Activated CD4-positive, CD25-positive, alpha-beta regulatory T cell treated with anti-CD3 and anti-CD28 coated beads, Interleukin-2, amount 50 U/mL, for 16 hours (primary cell): ENCODE measurements at regions not wholly inside any gene's neighbourhood (a gene's known extent, or its start where the extent isn't known, plus 50 kb on each side); places are given as distances from the start of the nearest gene placed in this dataset.
"Not testable (repeated sequence)": the region's sequence is repeated elsewhere in the genome, so short reads cannot be mapped to it uniquely, and the experiment has no call there.

Experiments
- DNase-seq: peaks from one replicate; pipeline ENCODE4 v3.0.0-alpha.2; 2020; ENCODE audit warnings: low read depth, low spot score

DNA sequence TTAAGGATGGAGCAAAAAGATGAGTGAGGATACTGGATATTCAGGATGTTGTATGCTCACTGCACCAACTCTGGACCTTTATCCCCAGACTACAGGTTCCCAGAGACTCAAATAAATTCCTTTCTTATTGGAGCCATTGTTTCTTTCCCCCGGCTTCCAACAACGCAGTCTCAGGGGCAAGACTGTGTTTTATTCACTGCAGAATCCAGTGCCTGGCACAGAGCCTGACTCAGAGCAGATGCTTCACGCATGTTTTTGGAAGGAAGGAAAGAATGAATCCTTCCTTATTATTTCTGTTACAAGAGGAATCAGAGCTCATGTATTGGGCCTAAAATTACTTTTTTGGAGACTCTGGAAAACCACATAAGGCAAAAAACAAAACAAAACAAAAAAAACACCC is 96.0 kb upstream of the VGLL4 start:
- no peak for DNase-seq

DNA sequence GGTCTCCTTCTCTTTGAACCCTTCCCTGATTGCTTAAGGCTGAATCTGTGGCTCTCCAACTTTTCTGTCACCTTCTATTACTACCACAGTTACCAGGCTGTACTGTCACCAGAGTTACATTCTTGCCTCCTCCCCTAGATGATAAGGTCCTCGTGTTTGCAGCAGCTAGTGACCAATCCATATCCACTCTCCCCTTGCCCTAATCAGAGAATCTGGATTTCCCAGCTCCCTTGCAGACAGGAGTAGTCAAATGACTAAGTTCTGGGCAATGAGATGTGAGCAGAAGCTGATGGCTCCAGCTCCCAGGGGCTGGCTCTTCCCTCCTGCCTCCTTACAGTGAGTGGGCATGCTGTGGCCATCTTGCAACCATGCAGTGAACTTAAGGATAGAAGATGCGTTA is 95.4 kb upstream of the VGLL4 start:
- no peak for DNase-seq

DNA sequence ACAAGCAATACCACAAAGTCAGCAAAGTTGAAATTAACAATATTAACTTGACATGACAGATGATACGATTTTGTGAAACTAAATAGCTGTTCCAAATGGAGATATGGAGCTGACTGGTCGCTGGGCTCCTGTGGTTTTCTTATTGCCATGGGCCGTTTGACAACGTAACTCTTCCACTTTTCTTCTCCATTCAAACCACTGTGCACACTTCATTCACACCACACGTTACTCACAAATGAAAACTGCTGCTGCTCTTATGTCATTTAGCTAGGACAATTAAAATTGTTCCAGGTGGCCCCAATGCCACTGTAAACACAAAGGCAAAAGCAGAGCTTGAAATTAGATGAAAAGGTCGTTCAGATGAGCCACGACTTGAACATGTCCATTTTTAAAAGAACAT is 94.0 kb upstream of the VGLL4 start:
- no peak for DNase-seq

DNA sequence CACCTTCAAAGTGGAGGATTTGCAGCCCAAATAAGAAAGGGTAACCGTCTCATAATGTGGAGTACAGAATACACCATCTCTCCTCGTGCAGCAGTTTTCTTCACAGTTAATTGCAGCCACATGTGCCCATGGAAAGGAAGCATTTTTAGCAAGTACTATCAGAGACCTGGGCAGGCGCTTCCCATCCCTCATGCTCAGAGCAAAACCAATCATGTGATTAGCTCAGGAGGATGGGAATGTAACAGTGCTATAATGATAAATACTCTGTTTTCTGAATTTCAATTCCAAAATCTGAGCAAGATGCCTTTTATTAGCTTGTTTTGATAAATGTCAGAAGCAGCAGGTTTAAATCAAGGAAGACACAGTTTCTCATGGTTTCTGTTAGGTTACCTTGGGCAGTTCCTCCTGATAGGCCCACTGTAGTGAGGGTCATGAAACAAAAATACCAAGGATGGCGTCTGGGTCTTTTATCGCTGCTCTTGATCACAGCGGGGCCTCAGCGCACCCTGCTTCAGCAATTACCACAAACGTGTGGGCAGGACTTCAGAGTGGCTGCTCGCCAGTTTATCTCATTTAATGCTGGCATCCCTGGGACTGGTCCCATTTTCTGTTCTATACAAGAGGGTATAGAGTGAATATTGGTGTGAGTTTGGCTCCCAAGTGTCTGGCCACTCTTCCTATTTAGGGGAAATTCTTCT is 92.6 kb upstream of the VGLL4 start:
- no peak for DNase-seq

DNA sequence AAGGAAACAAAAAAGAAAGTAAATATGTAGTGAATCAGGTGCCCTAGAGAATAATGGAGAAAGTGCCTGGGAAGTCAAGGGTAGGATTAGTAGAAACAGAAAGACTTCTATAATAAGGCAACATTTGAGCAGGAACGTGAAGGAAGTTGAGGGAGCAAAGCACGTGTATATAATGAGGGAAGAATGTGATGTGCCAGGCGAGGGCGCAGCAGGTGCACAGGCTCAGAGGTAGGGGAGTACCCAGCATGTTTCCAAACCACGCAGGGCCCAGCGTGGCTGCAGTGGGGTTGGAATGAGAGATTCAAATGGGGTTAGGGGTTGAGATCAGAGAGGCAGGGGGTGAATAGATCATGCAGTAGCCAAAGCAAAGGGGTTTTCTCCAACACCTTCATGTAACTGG is 91.9 kb upstream of the VGLL4 start:
- DNase-seq, result no peak

DNA sequence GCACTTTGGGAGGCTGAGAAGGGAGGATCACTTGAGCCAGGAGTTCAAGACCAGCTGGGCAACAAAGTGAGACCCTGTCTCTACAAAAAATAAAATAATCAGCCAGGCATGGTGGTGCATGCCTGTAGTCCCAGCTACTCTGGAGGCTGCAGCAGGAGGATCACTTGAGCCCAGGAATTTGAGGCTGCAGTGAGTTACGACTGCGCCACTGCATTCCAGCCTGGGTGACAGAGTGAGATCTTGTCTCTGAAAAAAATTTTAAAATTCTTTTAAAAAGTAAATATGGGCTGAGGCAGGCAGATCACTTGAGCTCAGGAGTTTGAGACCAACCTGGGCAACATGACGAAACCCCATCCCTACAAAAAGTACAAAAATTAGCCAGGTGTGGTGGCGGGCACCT is 91.4 kb upstream of the VGLL4 start:
- DNase-seq, result not testable (repeated sequence)

DNA sequence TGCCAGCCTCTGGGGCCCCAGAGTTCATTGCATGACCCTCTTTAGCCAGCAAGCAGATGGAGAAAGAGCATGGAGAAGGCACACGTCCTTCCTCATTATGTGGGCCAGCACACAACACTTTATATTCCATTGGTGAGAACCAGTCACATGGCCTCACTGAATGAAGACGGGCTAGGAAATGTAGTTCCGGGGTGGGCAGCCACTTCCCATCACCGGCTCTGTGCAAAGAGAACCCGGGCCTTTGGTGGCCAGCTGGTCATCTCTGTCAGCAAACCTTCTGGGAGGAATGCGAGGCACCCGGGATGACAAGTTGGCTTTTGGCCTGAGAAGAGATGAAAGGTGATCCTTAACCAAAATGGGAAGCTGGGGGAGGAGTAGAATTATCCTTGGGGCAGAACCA is 90.2 kb upstream of the VGLL4 start:
- no peak for DNase-seq

DNA sequence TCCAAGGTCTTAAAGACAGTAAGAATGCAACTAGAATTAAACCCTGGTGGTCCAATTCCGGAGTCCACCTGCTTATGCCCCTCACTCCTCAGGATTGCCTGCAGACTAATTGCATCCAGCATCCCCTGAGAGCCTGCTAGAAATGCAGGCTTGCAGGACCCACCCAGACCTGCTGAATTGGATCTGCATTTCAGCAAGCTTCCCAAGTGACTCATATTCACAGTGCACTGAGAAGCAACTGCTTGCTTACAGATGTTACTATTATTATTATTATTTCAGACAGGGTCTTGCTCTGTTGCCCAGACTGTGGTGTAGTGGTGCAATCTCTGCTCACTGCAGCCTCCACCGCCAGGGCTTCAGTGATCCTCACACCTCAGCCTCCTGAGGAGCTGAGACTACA is 83.5 kb upstream of the VGLL4 start:
- no peak for DNase-seq

DNA sequence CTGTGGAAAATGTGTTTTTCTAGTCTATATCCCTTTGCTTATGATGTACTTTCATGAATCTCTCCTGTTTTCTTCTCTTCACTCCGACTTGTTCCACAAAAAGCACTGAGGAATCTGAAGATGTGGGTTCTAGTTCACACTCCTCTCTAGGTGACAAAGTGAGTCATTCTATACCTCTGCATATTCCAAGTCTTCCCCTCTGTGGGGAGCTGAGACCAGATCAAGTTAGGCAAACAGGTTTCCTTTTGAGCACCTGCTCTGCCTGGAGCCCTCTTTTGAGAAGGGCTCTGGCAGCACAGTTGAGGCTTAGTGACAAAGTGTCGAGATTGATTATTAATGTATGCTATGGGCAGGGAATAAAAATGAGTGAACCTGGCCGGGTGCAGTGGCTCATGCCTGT is 82.4 kb upstream of the VGLL4 start:
- DNase-seq, result no peak

DNA sequence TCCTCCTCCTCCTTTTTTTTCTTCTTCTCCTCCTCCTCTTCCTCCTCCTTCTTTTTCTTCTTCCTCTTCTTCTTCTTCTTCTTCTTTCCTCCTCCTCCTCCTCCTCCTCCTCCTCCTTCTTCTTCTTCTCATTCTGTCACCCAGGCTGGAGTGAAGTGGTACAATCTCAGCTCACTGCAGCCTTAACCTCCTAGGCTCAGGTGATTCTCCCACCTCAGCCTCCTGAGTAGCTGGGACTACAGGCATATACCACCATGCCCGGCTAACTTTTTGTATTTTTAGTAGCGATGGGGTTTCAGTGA is 81.6 kb upstream of the VGLL4 start:
- DNase-seq, result not testable (repeated sequence)

DNA sequence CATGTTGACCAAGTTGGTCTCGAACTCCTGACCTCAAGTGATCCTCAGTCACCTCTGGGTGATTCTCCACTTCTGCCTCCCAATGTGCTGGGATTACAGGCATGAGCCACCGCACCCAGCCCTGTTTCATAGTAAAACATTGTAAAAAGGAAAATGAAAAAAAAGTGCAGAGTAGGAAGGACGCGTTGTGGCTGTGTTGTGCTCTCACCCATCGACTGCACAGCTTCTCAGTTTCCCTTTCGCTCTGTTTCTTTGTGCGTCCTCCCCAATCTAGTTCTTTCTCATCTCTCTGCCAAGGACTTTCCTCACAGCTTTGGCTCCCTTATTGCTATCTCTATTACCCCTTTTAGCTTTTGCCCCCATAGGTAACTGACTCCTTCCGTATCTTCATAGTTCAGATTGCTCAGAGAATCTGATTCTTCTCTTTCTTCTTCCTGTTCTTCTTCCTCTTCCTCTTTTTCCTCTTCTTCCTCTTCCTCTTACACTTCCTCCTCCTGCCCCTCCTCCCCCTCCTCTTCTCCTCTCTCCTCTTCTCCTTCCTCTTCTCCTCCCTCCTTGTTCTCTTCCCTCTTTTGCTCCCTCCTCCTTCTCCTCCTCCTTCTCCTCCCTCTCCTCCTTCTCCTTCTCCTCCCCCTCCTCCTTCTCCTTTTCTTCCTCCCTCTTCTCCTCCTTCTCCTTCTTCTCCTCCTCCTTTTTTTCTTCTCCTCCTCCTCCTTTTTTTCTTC is 81.1 kb upstream of the VGLL4 start:
- DNase-seq, result no peak

DNA sequence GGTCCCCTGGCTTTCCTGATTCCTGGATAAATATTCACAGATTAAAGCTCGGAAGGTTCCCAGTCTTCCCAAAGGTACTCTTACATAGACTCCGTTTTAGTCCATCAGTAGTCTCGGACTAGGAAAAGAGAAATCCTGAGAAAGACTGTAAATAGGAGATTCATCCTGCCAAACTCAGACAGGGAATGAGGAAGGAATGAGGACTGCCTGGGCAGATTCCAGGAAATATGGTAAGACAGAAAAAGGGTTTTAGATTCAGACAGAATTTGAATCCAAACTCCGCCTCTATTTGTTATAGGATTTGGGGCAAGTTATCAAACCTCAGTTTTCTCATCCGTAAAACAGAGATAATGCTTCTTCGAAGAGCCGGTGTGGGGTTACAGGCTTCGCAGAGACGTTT is 77.8 kb upstream of the VGLL4 start:
- DNase-seq, result no peak

DNA sequence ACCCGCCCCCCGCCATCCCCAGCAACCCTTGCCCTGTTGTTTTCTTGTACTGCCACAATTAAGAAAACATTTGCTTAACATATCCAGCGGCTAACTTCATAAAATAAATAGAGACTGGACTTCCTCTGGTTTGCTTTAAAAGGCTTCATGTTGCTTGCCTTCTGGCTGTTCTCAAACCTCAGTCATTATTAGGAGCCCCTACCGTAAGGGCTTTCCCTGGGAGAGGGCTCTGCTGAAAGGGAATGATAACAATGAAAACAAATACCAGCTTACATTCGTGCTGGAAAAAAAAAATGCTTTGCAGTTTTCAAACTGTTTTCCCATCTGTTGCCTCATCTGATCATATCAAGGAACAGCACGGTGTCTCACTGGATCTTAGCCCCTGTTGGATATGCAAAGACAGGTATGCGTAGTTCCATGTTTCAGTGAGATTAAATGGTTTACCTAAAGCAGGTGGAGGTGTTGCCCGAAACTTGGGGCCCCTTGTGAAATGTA is 77.2 kb upstream of the VGLL4 start:
- DNase-seq, result no peak

DNA sequence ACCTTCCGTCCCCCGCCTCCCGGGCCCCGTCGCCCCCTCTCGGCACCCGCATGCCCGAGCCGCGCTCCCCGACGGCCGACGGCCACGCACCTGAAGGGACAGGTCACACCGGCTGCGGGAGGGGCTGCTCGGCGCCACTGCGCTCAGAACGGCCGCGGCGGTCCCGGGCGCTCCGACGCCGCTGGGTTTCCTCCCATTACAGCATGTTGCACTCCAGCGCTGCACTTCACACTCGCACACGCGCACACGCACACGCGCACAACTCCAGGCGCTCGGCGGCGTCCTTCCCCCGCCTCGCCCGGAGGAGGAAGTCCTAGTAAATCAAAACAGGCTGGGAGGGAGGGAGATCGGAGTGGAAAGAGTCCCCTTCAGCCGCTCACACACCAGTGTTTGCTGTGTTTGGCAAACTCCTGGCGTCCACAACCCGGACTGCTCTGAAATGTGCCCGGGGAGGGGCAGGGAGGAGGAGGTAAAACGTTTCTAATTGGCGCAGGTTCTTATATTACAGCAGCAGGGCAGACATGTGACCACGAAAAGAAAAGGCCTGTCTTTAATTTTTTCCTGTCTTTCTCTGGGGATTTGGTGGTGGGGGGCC is 76.7 kb upstream of the VGLL4 start:
- DNase-seq, result no peak

DNA sequence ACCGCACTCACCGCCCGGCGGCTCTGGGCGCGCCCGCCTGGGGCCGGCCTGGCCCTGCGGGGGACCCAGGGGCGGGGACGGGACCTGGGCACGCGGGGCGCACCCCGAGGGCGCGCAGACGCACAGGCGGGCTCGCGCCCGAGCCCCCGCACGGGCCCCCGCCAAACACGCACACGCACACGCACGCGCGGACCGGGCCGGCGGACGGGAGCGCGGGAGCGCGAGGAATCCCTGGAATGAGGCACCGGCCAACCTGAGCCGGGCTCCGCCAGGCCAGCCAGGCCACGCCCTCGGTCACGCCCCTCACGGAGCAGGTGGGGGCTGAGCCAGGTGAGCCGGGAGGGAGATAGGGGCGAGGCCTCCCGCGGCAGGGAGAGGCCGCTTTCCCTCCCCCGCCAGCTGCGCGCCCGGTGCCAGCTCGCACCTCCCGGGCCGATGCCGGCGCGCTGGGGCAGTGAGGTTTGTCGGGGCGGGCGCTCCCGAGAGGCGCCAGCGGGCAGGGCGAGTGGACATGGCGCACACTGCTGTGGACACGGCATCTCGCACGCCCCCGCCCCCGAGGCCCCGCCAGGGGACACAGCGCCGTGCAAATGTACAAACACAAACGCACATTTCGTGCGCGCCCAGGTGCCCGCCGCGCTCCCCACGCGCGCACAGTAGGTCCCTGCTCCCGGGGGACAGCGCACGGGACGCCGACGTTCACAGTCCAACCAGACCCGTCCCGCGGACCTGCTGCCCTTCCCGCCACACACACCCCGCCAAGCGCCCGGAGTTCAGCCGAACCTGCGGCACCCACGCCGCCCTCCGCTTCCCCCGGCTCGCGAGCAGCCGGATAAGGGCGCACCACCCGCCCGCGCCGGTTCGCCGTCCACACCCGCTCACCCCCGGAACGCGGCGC is 75.9 kb upstream of the VGLL4 start:
- peak; percentile 49 for DNase-seq

DNA sequence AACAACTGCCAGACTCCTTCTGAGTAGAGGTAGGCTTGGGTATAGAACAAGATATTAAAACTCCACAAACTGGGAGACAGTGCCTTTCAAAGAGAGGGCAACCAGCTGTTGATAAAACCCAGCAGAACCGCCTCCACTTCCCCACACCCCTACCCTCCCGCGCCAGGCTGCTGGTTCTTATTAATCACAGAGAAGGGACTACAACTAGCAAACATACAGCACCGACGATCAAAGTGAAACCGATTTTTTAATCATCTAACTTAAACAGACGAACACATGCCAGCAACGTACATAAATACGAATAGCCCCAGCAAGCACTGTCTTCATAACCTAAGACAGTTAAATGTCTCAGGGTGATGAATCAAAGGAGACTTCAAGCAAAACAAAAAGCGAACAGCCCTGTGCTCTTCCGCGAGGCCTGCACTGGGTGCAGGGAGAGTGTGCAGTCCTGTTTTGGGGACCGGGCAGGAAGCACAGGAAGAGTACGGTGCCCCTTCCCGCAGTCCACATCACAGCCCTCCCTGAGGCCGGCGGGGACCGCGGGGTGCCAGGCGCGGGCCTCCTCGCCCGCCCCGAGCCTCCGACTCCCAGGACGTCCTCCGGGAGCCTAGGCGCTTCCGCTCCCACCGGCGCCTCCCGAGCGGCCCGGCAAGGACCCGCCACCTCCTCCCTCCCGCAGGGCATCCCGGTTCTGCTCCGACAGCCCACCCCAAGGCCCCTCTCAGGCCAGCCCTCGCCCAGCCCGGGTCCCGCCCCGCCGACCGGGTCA is 75.1 kb upstream of the VGLL4 start:
- peak; percentile 20 for DNase-seq

DNA sequence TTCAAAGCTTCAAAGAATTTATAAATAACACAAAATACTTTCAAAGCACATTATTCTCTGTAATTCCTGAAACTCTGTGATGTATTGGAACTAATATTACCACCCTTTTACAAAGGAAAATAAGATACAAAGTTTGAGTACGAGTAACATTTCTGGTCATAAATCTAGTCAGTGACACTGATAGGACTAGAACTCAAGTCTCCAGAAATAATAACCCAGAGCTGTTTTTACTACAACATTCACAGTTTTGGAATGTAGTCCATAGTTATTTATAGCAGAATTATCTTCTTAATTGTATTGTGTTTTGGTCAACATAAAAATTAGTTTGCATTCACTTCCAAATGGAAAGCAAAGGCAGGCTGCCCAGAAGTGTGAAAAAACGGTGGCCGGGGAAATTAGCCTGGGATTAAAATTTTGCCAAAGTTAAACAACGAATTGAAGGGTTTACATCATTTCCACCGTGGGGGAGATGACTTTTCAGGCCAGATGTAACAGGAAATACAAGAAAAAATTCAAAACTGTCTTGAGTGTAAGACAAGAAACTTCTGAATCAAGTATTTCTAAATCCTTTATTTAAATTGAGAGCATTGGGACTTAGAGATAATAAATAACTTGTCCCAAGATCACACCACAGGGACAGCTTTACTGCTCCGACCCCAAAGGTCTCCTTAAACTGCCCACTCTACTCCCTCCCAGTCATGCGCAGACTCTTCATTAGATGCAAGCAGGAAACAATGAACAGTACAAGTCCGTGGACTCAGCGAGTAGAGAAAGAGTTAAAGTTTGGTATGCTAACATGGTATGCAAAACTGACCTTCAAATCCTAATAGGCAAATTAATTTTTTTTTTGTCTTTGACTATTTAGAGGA is 74.3 kb upstream of the VGLL4 start:
- no peak for DNase-seq

DNA sequence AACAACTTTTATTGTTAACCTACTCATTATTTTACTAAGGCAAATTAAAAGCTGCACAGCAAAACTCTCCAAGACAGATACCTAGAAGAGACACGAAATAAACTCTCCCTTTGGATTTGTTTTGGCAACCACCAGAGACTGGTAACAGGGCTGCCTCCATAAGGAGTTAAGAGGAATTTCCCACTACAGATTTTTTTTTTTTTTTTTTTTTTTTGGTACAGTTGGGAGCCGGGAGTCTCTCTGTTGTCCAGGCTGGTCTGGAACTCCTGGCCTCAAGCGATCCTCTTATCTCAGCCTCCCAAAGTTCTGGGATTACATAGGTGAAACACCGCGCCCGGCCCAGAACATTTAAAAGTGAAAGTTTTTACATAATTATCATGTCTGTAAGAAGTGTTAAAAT is 73.6 kb upstream of the VGLL4 start:
- no peak for DNase-seq

DNA sequence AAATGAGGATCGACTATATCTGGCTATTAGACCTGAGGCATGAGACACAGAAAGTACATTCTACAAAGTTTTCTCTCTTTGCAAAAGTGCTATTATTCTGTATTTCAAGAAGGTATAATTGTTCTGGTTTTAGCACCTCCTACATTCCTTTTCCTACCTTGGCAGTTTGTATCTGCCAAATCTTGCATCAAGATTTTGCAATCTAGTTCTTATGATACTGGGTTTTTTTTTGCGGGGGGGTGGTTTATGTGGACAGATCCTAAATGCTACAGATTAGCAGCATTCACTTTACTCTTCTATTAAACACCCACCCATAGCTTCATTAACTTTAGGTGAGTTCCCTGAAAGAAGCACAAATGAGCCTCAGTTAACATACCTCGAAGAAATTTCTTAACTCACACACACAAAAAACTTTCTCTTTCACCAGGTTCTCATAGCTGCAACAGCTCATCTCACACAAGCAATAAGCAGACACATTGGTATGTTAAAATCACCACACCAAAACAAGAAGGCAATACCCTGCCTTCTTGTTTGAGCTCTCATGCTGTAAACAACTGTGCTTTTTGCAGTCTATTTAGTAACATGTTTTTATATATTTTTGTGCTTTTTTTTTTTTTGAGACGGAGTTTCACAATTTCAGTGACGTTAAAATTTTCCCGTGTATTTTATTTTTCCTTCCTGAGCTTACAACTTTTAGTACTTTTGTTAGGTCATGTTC is 73.0 kb upstream of the VGLL4 start:
- no peak for DNase-seq

DNA sequence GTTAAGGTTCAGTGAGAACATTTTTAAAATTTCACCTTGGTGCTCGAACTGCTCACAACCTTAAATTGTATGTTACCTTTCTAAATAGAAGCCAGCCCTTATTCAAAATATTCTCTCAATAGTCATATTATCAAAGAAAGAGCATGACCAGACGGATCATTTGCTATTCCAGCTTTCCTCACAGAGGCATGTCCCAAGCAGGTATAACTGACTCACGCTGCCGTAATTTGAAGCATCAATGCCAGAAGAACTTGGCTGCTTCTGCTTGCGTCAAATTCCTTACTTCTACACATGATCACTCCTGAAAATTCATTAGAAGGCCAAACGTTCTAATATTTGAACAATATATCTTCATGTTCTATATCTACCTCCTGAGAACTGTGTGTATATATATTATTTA is 69.5 kb upstream of the VGLL4 start:
- no peak for DNase-seq
